Subcutaneous abdominal adipose tissue (tissue), 5 donors: ENCODE measurements at regions not wholly inside any gene's neighbourhood (a gene's known extent, or its start where the extent isn't known, plus 50 kb on each side); places are given as distances from the start of the nearest gene placed in this dataset.

ENCODE experiments used
- H3K27ac ChIP-seq: one replicate; pipeline ENCODE4 v1.7.0; 2013; ENCODE audit warnings: low read depth, mild to moderate bottlenecking, inconsistent platforms, low read length, moderate library complexity
- H3K27me3 ChIP-seq, 5 donors: one replicate each; pipeline ENCODE4 v1.7.0; 2013; ENCODE audit warnings: low read length in 5 of 5, inconsistent platforms in 1 of 5; ENCODE audit not compliant: control insufficient read depth in 5 of 5, insufficient read depth in 4 of 5
- H3K36me3 ChIP-seq, 5 donors: one replicate each; pipeline ENCODE4 v1.7.0; 2013; ENCODE audit warnings: low read length in 5 of 5; ENCODE audit not compliant: control insufficient read depth in 5 of 5, insufficient read depth in 5 of 5
- H3K4me1 ChIP-seq, 5 donors: one replicate each; pipeline ENCODE4 v1.7.0; 2013; ENCODE audit warnings: low read length in 5 of 5, mild to moderate bottlenecking in 3 of 5, moderate library complexity in 1 of 5; ENCODE audit not compliant: control insufficient read depth in 5 of 5, insufficient read depth in 5 of 5
- H3K4me3 ChIP-seq, 5 donors: one replicate each; pipeline ENCODE4 v1.7.0; 2013; ENCODE audit warnings: low read length in 5 of 5, low read depth in 1 of 5
- H3K9ac ChIP-seq, 5 donors: one replicate each; pipeline ENCODE4 v1.7.0; 2013; ENCODE audit warnings: low read length in 5 of 5, mild to moderate bottlenecking in 4 of 5, moderate library complexity in 3 of 5
- H3K9me3 ChIP-seq, 5 donors: one replicate each; pipeline ENCODE4 v1.7.0; 2013; ENCODE audit warnings: low read length in 5 of 5; ENCODE audit not compliant: control insufficient read depth in 5 of 5
- donor health status: healthy.
- donor health status: healthy.
- donor health status: healthy.
- donor health status: healthy.
- donor health status: healthy.

DNA sequence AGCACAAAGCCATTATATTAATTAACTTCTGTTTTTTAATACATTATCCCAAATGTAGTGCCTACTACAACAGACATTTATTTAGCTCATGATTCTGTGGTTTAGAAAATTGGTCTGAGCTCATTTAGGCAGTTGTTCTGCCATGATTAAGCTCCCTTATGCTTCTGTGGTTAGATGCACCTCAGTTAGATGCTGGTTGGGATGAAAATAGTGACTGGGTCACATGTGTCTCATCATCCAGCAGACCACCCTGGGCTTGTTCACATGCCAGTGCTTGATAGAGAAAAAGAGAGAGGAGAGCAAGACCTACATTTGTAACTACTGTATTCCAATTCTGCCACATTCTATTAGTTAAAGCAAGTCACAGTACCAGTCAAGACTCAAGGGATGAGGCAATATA lies 376.4 kb upstream of the GNPDA2 start:
- Histone ChIP-seq H3K9me3 (peaks cover 0 to 3% (median 0%) of the 10 kb centered on the region in 5 donors), H3K4me1 (no peaks in the 10 kb centered on the region), H3K9ac (no peak overlapping the region), H3K27me3 (no peaks in the 10 kb centered on the region), H3K36me3 (no peaks in the 10 kb centered on the region), H3K27ac (no peak overlapping the region), H3K4me3 (no peak overlapping the region)

- H3K9ac ChIP-seq: no peak overlapping the region
- H3K27me3 ChIP-seq: no peaks in the 10 kb centered on the region
- H3K27ac ChIP-seq: no peak overlapping the region
- no peak overlapping the region for H3K4me3 ChIP-seq
- H3K36me3 ChIP-seq: no peaks in the 10 kb centered on the region
- H3K4me1 ChIP-seq: no peaks in the 10 kb centered on the region
- peaks cover 0 to 3% (median 0%) of the 10 kb centered on the region in 5 donors for H3K9me3 ChIP-seq
Measured at GRCh38 chr4:45100956-45101818, 374.8 kb upstream of the GNPDA2 start.

GRCh38 chr4:45099471-45099870 lies 373.1 kb upstream of the GNPDA2 start:
- no peaks in the 10 kb centered on the region for H3K36me3 ChIP-seq
- H3K4me3 ChIP-seq: no peak overlapping the region
- H3K27me3 ChIP-seq: no peaks in the 10 kb centered on the region
- no peak overlapping the region for H3K27ac ChIP-seq
- H3K9me3 ChIP-seq: peaks cover 0 to 3% (median 0%) of the 10 kb centered on the region in 5 donors
- no peak overlapping the region for H3K9ac ChIP-seq
- no peaks in the 10 kb centered on the region for H3K4me1 ChIP-seq

- no peaks in the 10 kb centered on the region for H3K4me1 ChIP-seq
- H3K36me3 ChIP-seq: no peaks in the 10 kb centered on the region
- H3K9me3 ChIP-seq: peaks cover 0 to 14% (median 13%) of the 10 kb centered on the region in 5 donors
- H3K27me3 ChIP-seq: no peaks in the 10 kb centered on the region
- H3K9ac ChIP-seq: no peak overlapping the region
- no peak overlapping the region for H3K4me3 ChIP-seq
- H3K27ac ChIP-seq: no peak overlapping the region
Measured at GRCh38 chr4:45094684-45095083, 368.3 kb upstream of the GNPDA2 start.

GRCh38 chr4:45082101-45082500 lies 355.7 kb upstream of the GNPDA2 start:
- Histone ChIP-seq H3K36me3 (no peaks in the 10 kb centered on the region), H3K4me1 (no peaks in the 10 kb centered on the region), H3K9me3 (peaks cover 0 to 3% (median 0%) of the 10 kb centered on the region in 5 donors), H3K9ac (no peak overlapping the region), H3K27ac (no peak overlapping the region), H3K4me3 (no peak overlapping the region), H3K27me3 (no peaks in the 10 kb centered on the region)

DNA sequence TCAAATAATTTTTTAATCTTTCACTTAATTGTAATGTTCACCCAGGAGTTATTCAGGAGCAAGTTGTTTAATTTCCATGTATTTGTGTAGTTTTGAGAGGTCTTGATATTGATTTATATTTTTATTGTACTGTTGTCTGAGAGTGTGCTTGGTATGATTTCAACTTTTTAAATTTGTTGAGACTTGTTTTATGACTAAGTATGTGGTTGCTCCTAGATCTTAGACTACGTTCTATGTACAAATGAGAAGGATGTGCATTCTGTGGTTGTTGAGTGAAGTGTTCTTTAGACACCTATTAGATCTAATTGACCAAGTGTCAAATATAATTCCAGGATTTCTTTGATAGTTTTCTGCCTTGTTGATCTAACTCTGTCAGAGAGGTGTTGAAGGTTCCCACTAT lies 353.3 kb upstream of the GNPDA2 start:
- H3K27me3 ChIP-seq: no peaks in the 10 kb centered on the region
- H3K4me1 ChIP-seq: no peaks in the 10 kb centered on the region

DNA sequence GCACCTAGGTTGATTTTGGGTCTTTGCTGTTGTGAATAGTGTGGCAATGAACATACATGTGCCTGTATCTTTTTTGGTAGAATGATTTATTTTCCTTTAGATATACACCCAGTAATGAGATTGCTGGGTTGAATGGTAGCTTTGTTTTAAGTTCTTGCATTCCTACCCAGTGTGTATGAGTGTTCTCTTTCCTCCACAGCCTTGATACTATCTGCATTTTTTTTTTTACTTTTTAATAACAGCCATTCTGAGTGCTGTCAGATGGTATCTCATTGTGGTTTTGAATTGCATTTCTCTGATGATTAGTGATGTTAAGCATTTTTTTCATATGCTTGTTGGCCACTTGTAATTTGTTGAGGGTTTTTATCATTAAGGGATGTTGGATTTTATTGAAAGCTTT lies 351.8 kb upstream of the GNPDA2 start:
- Histone ChIP-seq H3K4me1 (no peaks in the 10 kb centered on the region), H3K9ac (no peak overlapping the region), H3K27me3 (no peaks in the 10 kb centered on the region), H3K36me3 (no peaks in the 10 kb centered on the region), H3K9me3 (peaks cover 0 to 3% (median 0%) of the 10 kb centered on the region in 5 donors), H3K4me3 (no peak overlapping the region), H3K27ac (no peak overlapping the region)

More for the DNA sequence above, 353.3 kb upstream of the GNPDA2 start:
- H3K4me3 ChIP-seq: no peak overlapping the region
- no peak overlapping the region for H3K9ac ChIP-seq
- H3K9me3 ChIP-seq: peaks cover 0 to 3% (median 0%) of the 10 kb centered on the region in 5 donors
- no peak overlapping the region for H3K27ac ChIP-seq
- no peaks in the 10 kb centered on the region for H3K36me3 ChIP-seq

DNA sequence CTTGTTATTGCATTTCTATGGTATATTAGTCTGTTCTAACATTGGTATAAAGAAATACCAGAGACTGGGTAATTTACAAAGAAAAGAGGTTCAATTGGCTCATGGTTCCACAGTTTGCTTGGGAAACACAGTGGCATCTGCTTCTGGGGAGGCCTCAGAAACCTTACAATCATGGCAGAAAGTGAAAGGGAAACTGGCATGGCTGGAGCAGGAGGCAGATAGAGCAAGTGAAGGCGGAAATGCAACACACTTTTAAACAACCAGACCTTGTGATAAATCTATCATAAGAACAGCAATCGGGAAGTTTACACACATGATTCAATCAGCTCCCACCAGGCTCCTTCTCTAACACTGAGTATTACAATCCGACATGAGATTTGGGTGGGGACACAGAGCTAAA lies 346.6 kb upstream of the GNPDA2 start:
- Histone ChIP-seq H3K9me3 (peaks cover 0 to 6% (median 0%) of the 10 kb centered on the region in 5 donors), H3K36me3 (no peaks in the 10 kb centered on the region), H3K4me1 (no peaks in the 10 kb centered on the region), H3K27ac (no peak overlapping the region), H3K9ac (no peak overlapping the region), H3K4me3 (no peak overlapping the region), H3K27me3 (no peaks in the 10 kb centered on the region)

DNA sequence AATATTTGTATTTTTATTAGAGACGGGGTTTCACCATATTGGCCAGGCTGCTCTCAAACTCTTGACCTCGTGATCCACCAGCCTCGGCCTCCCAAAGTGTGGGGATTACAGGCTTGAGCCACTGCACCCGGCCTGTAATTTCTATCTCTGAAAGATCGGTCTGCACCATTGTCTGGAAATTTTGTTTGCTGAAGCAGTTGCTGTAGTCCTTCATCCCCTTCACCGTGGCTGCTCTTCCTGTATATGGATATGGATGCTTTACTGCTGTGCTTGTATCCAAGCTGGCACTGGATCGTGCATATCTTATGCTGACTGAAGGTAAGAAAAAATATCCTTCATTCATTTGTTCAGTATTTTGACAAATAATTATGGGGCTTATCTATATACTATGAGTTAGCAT lies 338.4 kb upstream of the GNPDA2 start:
- no peaks in the 10 kb centered on the region for H3K27me3 ChIP-seq
- peaks cover 0 to 10% (median 0%) of the 10 kb centered on the region in 5 donors for H3K9me3 ChIP-seq
- H3K4me3 ChIP-seq: no peak overlapping the region
- H3K9ac ChIP-seq: no peak overlapping the region
- no peaks in the 10 kb centered on the region for H3K36me3 ChIP-seq
- no peak overlapping the region for H3K27ac ChIP-seq
- no peaks in the 10 kb centered on the region for H3K4me1 ChIP-seq

DNA sequence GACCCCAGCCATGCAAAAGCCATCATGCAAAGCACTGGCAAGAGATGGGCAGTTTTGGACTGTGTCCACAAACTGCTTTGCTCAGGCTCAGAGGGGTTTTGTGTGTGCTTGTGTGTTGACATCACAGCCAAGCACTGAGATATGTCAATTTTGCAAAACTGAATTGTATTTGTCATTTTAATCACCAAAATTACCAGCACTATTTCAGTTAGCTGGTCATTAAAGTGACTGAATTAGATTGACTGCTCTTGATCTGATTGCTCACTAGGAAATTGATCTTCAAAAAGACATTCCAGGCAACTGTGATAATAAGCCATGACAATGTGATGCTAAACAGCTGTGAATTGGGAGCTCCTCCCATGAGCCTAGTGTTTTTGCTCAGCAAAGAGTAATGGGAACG lies 337.3 kb upstream of the GNPDA2 start:
- Histone ChIP-seq H3K9me3 (peaks cover 0 to 4% (median 0%) of the 10 kb centered on the region in 5 donors), H3K4me3 (no peak overlapping the region), H3K4me1 (no peaks in the 10 kb centered on the region)

More for the DNA sequence above, 337.3 kb upstream of the GNPDA2 start:
- Histone ChIP-seq H3K9ac (no peak overlapping the region), H3K27ac (no peak overlapping the region), H3K27me3 (no peaks in the 10 kb centered on the region), H3K36me3 (no peaks in the 10 kb centered on the region)
